K562 (cell line): ENCODE measurements at regions not wholly inside any gene's neighbourhood (a gene's known extent, or its start where the extent isn't known, plus 50 kb on each side); places are given as distances from the start of the nearest gene placed in this dataset.

Experiments
- ATAC-seq: fragments of 200-7000 bp; cut with Tn5 transposase; 3 replicates; pipeline ENCODE4 v1.9.1; 2020; ENCODE audit warnings: moderate library complexity
- BruUV-seq: library from RNA; stranded (reverse); fragments of 400-500 nt; replicated peaks from 2 replicates; lab custom pipeline; 2021; lab: Mats Ljungman, UMichigan
- CTCF ChIA-PET: fragments of 300-600 bp; formaldehyde crosslinking; extraction: SDS; loops from one replicate; lab custom pipeline; 2021; ENCODE audit warnings: low intra/inter-chr PET ratio; lab: Yijun Ruan, JAX
- POLR2A ChIA-PET: fragments of 300-600, 350-650 bp; sonication (Branson Sonifier 250); formaldehyde crosslinking; extraction: SDS; loops from one replicate; lab custom pipeline; 2021; ENCODE audit warnings: antibody characterized with exemption, inconsistent platforms; lab: Yijun Ruan, JAX
- DNase-seq, 4 experiments: peaks; one replicate each; pipeline versions ENCODE4 v3.0.0 to v3.0.0-alpha.2; 2011 to 2018; ENCODE audit warnings: low spot score in 3 of 4, mixed read lengths in 3 of 4; ENCODE audit errors: extremely low read depth in 1 of 4
- FAIRE-seq: peaks from 2 replicates; lab custom pipeline; 2011; peaks lifted over from hg19 to GRCh38; lab: Jason Lieb, UNC
- H2AFZ ChIP-seq: 2 replicates; pipeline ENCODE4 v1.6.0; 2011; ENCODE audit warnings: low read depth, low read length, control low read depth, inconsistent platforms
- H3K27ac ChIP-seq: fragments of 200-600 bp; 3 replicates; pipeline ENCODE4 v1.8.0; 2011; ENCODE audit warnings: low read depth, mild to moderate bottlenecking, control low read depth, inconsistent platforms, low read length, moderate library complexity, mixed read lengths; ENCODE audit errors: extremely low read depth
- H3K27me3 ChIP-seq, 2 experiments: fragments of 300-600 bp in 1 of 2; 2 replicates in 1 of 2; 3 replicates in 1 of 2; pipeline versions ENCODE4 v1.6.0 to v1.8.0; 2011; ENCODE audit warnings: inconsistent platforms in 2 of 2, low read length in 2 of 2, mild to moderate bottlenecking in 1 of 2, mixed read lengths in 1 of 2, moderate library complexity in 1 of 2; ENCODE audit not compliant: control insufficient read depth in 2 of 2, insufficient read depth in 2 of 2
- H3K36me3 ChIP-seq: fragments of 300-600 bp; 3 replicates; pipeline ENCODE4 v1.8.0; 2011; ENCODE audit warnings: mild to moderate bottlenecking, low read length, inconsistent platforms; ENCODE audit not compliant: control insufficient read depth, insufficient read depth
- H3K4me1 ChIP-seq, 2 experiments: fragments of 200-600 bp in 1 of 2; replicated peaks in 1 of 2; 2 replicates in 1 of 2; 3 replicates in 1 of 2; pipeline versions ENCODE4 v1.5.1 to v1.8.0; 2011; ENCODE audit warnings: inconsistent platforms in 2 of 2, low read length in 2 of 2, mild to moderate bottlenecking in 1 of 2, mixed read lengths in 1 of 2, moderate library complexity in 1 of 2; ENCODE audit not compliant: control insufficient read depth in 2 of 2, insufficient read depth in 2 of 2
- H3K4me2 ChIP-seq: 2 replicates; pipeline ENCODE4 v1.6.1; 2011; ENCODE audit warnings: low read length, control low read depth, inconsistent platforms, mixed read lengths; ENCODE audit not compliant: insufficient read depth
- H3K4me3 ChIP-seq: fragments of 200-600 bp; sonication (generic), shearing (Covaris generic); 2 replicates; pipeline ENCODE4 v1.5.1; 2016; ENCODE audit warnings: control low read depth, inconsistent platforms
- H3K79me2 ChIP-seq: fragments of 200-600 bp; 3 replicates; pipeline ENCODE4 v1.8.0; 2011; ENCODE audit warnings: low read length, inconsistent platforms; ENCODE audit not compliant: control insufficient read depth, insufficient read depth
- H3K9ac ChIP-seq, 2 experiments: 2 replicates each; pipeline versions ENCODE4 v1.6.0 to v1.6.1; 2011; ENCODE audit warnings: low read depth in 2 of 2, low read length in 2 of 2, control low read depth in 1 of 2, inconsistent platforms in 1 of 2, mild to moderate bottlenecking in 1 of 2, mixed read lengths in 1 of 2; ENCODE audit not compliant: insufficient read depth in 1 of 2
- H3K9me1 ChIP-seq: one replicate; pipeline ENCODE4 v1.6.0; 2011; ENCODE audit warnings: inconsistent platforms, mild to moderate bottlenecking, low read length, moderate library complexity; ENCODE audit not compliant: control insufficient read depth, insufficient read depth
- H3K9me3 ChIP-seq: replicated peaks from 2 replicates; pipeline ENCODE4 v1.5.1; 2011; ENCODE audit warnings: low read depth, low read length, inconsistent platforms; ENCODE audit not compliant: control insufficient read depth, insufficient read depth
- H4K20me1 ChIP-seq: replicated peaks from 2 replicates; pipeline ENCODE4 v1.6.1; 2011; ENCODE audit warnings: low read length, inconsistent platforms, mixed read lengths; ENCODE audit not compliant: control insufficient read depth, insufficient read depth
- CREM ChIP-seq: IDR thresholded peaks from 2 replicates; pipeline ENCODE4 v1.6.1; 2014; ENCODE audit warnings: antibody characterized with exemption, low read depth
- ETV6 ChIP-seq, 3 experiments: fragments of 150-350 bp in 1 of 3; sonication (generic) in 1 of 3; formaldehyde crosslinking in 1 of 3; IDR thresholded peaks; 2 replicates each; pipeline versions ENCODE4 v1.6.1 to v1.8.0; 2014 to 2022; ENCODE audit warnings: borderline replicate concordance in 2 of 3, low read depth in 2 of 3, antibody characterized with exemption in 1 of 3, low read length in 1 of 3, mild to moderate bottlenecking in 1 of 3, missing genetic modification reagents in 1 of 3
- PHF20 ChIP-seq: fragments of 450-650 bp; IDR thresholded peaks from 2 replicates; pipeline ENCODE4 v1.6.1; 2018; ENCODE audit not compliant: partially characterized antibody
- ZNF431 ChIP-seq: sonication (generic); formaldehyde crosslinking; IDR thresholded peaks from 2 replicates; pipeline ENCODE4 v1.8.0; 2022; ENCODE audit warnings: mild to moderate bottlenecking, missing genetic modification reagents
- WGBS: fragments of 100-300 bp; shearing (Covaris generic); methylation state at CpG from one replicate; pipeline ENCODE4 v1.1.6; 2016; ENCODE audit warnings: low coverage, mixed read lengths; ENCODE audit not compliant: insufficient coverage; ENCODE audit errors: missing lambda C conversion rate; 5-methylcytosine and 5-hydroxymethylcytosine counted together
- in situ Hi-C: fragments of 300-500 bp; cut with MboI; formaldehyde crosslinking; loops from 4 replicates; pipeline ENCODE4 v1.15.0; 2018; ENCODE audit warnings: inconsistent platforms, mixed read lengths
- intact Hi-C: fragments of 100-400 bp; cut with micrococcal nuclease; formaldehyde crosslinking; loops from 2 replicates; pipeline ENCODE4 v1.14.2; 2022
- TF ChIP-seq, protein P1 (sequence below): fragments of 250-450 bp; sonication (Bioruptor Pico); IDR thresholded peaks from 2 replicates; pipeline ENCODE4 v1.8.0; 2021; ENCODE audit warnings: borderline replicate concordance, mild to moderate bottlenecking, moderate library complexity; ENCODE audit not compliant: poor library complexity, severe bottlenecking
- TF ChIP-seq, protein P2 (sequence below): sonication (generic); formaldehyde crosslinking; IDR thresholded peaks from 2 replicates; pipeline ENCODE4 v1.8.0; 2022; ENCODE audit warnings: missing genetic modification reagents, mild to moderate bottlenecking, moderate library complexity, borderline replicate concordance
- TF ChIP-seq, protein P3 (sequence below): fragments of 450-650 bp; IDR thresholded peaks from 2 replicates; pipeline ENCODE4 v1.6.1; 2016; ENCODE audit warnings: mild to moderate bottlenecking, moderate library complexity
- TF ChIP-seq, protein P4 (sequence below): sonication (generic); IDR thresholded peaks from 2 replicates; pipeline ENCODE4 v1.6.1; 2016

DNA sequence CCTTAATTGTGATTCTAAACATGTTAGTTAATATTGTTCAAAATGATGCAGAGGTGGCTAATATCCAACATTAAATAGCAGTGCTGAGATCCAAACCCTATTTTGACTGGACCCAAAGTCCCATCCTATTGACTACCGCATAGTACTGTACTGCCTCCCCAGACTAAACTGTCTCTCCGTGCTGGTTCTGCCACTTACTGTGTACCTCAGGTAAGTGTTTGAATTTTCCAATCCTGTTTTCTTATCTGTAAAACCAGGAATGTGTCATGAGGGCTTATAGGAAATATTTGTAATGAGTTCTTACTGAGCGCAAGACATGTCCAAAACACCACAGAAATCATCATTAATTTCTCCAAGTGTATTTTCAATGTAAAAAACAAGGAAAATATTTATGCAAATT, 209.2 kb upstream of the CD180 start:
- no peak for ATAC-seq
- intact Hi-C loops: no loop called here
- Histone ChIP-seq H3K9me1 (no peaks in the 10 kb centered on the region), H3K4me3 (no peak overlapping the region), H3K4me1 (no peaks in the 10 kb centered on the region), H3K27ac (no peak overlapping the region), H3K9ac (no peak overlapping the region), H2AFZ (no peak overlapping the region), H3K27me3 (no peaks in the 10 kb centered on the region), H3K9me3 (no peaks in the 10 kb centered on the region), H3K4me2 (no peak overlapping the region), H3K79me2 (no peaks in the 10 kb centered on the region), H3K36me3 (no peaks in the 10 kb centered on the region), H4K20me1 (no peaks in the 10 kb centered on the region)
- DNase-seq: no peak
- in situ Hi-C loops: no loop called here
- WGBS: 2% methylated on average over 3 of the region's 3 CpGs
- TF ChIP-seq, protein P1, sequence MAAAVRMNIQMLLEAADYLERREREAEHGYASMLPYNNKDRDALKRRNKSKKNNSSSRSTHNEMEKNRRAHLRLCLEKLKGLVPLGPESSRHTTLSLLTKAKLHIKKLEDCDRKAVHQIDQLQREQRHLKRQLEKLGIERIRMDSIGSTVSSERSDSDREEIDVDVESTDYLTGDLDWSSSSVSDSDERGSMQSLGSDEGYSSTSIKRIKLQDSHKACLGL (CRISPR knock-in tag): no peak
- TF ChIP-seq, protein P2, sequence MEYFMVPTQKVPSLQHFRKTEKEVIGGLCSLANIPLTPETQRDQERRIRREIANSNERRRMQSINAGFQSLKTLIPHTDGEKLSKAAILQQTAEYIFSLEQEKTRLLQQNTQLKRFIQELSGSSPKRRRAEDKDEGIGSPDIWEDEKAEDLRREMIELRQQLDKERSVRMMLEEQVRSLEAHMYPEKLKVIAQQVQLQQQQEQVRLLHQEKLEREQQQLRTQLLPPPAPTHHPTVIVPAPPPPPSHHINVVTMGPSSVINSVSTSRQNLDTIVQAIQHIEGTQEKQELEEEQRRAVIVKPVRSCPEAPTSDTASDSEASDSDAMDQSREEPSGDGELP (CRISPR knock-in tag): no peak
- TF ChIP-seq CREM: no peak
- no peak for TF ChIP-seq ZNF431
- TF ChIP-seq, protein P3, sequence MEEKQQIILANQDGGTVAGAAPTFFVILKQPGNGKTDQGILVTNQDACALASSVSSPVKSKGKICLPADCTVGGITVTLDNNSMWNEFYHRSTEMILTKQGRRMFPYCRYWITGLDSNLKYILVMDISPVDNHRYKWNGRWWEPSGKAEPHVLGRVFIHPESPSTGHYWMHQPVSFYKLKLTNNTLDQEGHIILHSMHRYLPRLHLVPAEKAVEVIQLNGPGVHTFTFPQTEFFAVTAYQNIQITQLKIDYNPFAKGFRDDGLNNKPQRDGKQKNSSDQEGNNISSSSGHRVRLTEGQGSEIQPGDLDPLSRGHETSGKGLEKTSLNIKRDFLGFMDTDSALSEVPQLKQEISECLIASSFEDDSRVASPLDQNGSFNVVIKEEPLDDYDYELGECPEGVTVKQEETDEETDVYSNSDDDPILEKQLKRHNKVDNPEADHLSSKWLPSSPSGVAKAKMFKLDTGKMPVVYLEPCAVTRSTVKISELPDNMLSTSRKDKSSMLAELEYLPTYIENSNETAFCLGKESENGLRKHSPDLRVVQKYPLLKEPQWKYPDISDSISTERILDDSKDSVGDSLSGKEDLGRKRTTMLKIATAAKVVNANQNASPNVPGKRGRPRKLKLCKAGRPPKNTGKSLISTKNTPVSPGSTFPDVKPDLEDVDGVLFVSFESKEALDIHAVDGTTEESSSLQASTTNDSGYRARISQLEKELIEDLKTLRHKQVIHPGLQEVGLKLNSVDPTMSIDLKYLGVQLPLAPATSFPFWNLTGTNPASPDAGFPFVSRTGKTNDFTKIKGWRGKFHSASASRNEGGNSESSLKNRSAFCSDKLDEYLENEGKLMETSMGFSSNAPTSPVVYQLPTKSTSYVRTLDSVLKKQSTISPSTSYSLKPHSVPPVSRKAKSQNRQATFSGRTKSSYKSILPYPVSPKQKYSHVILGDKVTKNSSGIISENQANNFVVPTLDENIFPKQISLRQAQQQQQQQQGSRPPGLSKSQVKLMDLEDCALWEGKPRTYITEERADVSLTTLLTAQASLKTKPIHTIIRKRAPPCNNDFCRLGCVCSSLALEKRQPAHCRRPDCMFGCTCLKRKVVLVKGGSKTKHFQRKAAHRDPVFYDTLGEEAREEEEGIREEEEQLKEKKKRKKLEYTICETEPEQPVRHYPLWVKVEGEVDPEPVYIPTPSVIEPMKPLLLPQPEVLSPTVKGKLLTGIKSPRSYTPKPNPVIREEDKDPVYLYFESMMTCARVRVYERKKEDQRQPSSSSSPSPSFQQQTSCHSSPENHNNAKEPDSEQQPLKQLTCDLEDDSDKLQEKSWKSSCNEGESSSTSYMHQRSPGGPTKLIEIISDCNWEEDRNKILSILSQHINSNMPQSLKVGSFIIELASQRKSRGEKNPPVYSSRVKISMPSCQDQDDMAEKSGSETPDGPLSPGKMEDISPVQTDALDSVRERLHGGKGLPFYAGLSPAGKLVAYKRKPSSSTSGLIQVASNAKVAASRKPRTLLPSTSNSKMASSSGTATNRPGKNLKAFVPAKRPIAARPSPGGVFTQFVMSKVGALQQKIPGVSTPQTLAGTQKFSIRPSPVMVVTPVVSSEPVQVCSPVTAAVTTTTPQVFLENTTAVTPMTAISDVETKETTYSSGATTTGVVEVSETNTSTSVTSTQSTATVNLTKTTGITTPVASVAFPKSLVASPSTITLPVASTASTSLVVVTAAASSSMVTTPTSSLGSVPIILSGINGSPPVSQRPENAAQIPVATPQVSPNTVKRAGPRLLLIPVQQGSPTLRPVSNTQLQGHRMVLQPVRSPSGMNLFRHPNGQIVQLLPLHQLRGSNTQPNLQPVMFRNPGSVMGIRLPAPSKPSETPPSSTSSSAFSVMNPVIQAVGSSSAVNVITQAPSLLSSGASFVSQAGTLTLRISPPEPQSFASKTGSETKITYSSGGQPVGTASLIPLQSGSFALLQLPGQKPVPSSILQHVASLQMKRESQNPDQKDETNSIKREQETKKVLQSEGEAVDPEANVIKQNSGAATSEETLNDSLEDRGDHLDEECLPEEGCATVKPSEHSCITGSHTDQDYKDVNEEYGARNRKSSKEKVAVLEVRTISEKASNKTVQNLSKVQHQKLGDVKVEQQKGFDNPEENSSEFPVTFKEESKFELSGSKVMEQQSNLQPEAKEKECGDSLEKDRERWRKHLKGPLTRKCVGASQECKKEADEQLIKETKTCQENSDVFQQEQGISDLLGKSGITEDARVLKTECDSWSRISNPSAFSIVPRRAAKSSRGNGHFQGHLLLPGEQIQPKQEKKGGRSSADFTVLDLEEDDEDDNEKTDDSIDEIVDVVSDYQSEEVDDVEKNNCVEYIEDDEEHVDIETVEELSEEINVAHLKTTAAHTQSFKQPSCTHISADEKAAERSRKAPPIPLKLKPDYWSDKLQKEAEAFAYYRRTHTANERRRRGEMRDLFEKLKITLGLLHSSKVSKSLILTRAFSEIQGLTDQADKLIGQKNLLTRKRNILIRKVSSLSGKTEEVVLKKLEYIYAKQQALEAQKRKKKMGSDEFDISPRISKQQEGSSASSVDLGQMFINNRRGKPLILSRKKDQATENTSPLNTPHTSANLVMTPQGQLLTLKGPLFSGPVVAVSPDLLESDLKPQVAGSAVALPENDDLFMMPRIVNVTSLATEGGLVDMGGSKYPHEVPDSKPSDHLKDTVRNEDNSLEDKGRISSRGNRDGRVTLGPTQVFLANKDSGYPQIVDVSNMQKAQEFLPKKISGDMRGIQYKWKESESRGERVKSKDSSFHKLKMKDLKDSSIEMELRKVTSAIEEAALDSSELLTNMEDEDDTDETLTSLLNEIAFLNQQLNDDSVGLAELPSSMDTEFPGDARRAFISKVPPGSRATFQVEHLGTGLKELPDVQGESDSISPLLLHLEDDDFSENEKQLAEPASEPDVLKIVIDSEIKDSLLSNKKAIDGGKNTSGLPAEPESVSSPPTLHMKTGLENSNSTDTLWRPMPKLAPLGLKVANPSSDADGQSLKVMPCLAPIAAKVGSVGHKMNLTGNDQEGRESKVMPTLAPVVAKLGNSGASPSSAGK: no peak
- no peak for TF ChIP-seq ETV6 (IDR thresholded peaks at IDR 0.05; ENCODE audit: borderline replicate concordance in 1 of 2, low read depth in 2 of 2, low read length in 1 of 2)
- TF ChIP-seq ETV6 (CRISPR knock-in tag; IDR thresholded peaks at IDR 0.05; ENCODE audit: borderline replicate concordance): no peak
- no peak for TF ChIP-seq PHF20
- TF ChIP-seq, protein P4, sequence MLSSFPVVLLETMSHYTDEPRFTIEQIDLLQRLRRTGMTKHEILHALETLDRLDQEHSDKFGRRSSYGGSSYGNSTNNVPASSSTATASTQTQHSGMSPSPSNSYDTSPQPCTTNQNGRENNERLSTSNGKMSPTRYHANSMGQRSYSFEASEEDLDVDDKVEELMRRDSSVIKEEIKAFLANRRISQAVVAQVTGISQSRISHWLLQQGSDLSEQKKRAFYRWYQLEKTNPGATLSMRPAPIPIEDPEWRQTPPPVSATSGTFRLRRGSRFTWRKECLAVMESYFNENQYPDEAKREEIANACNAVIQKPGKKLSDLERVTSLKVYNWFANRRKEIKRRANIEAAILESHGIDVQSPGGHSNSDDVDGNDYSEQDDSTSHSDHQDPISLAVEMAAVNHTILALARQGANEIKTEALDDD: no peak
- no peak for FAIRE-seq
- CTCF ChIA-PET: no interaction called here
- no TSS peak for BruUV-seq
- POLR2A ChIA-PET: no interaction called here
